GM23248 (cell line): ENCODE measurements at regions not wholly inside any gene's neighbourhood (a gene's known extent, or its start where the extent isn't known, plus 50 kb on each side); places are given as distances from the start of the nearest gene placed in this dataset.

Experiments used
- DNase-seq: peaks from one replicate; pipeline ENCODE4 v3.0.0-alpha.2; 2015
- H2AFZ ChIP-seq: fragments of 200-600 bp; sonication (generic); 2 replicates; pipeline ENCODE4 v1.6.1; 2016; ENCODE audit warnings: antibody characterized with exemption
- H3F3A ChIP-seq: fragments of 200-600 bp; sonication (generic); 2 replicates; pipeline ENCODE4 v1.6.1; 2016; ENCODE audit warnings: mild to moderate bottlenecking, antibody characterized with exemption, mixed run types; ENCODE audit not compliant: insufficient read depth
- H3K27ac ChIP-seq: fragments of 200-600 bp; sonication (generic); 2 replicates; pipeline ENCODE4 v1.5.1; 2016; ENCODE audit warnings: mild to moderate bottlenecking
- H3K27me3 ChIP-seq: fragments of 200-600 bp; sonication (generic); replicated peaks from 2 replicates; pipeline ENCODE4 v1.6.1; 2016; ENCODE audit warnings: mild to moderate bottlenecking; ENCODE audit not compliant: insufficient read depth
- H3K36me3 ChIP-seq: fragments of 200-600 bp; sonication (generic); 2 replicates; pipeline ENCODE4 v1.6.1; 2016; ENCODE audit warnings: low read depth, mild to moderate bottlenecking
- H3K4me1 ChIP-seq: fragments of 200-600 bp; sonication (generic); 2 replicates; pipeline ENCODE4 v1.6.1; 2016; ENCODE audit warnings: mild to moderate bottlenecking; ENCODE audit not compliant: insufficient read depth
- H3K4me2 ChIP-seq: fragments of 200-600 bp; sonication (generic); one replicate; pipeline ENCODE4 v1.6.1; 2016; ENCODE audit warnings: mild to moderate bottlenecking; ENCODE audit not compliant: unreplicated experiment
- H3K4me3 ChIP-seq: fragments of 200-600 bp; sonication (generic); 2 replicates; pipeline ENCODE4 v1.5.1; 2016; ENCODE audit warnings: mild to moderate bottlenecking
- H3K79me2 ChIP-seq: fragments of 200-600 bp; sonication (generic); 2 replicates; pipeline ENCODE4 v1.6.1; 2016; ENCODE audit warnings: mild to moderate bottlenecking; ENCODE audit not compliant: insufficient read depth
- H3K9ac ChIP-seq: fragments of 200-600 bp; sonication (generic); 2 replicates; pipeline ENCODE4 v1.6.1; 2016; ENCODE audit warnings: mild to moderate bottlenecking
- H3K9me2 ChIP-seq: fragments of 200-600 bp; sonication (generic); 2 replicates; pipeline ENCODE4 v1.6.1; 2016; ENCODE audit warnings: mixed run types, mild to moderate bottlenecking, moderate library complexity; ENCODE audit not compliant: insufficient read depth
- H3K9me3 ChIP-seq: fragments of 200-600 bp; sonication (generic); one replicate; pipeline ENCODE4 v1.6.1; 2017; ENCODE audit warnings: low read depth
- H4K20me1 ChIP-seq: fragments of 200-600 bp; sonication (generic); 2 replicates; pipeline ENCODE4 v1.6.0; 2016; ENCODE audit not compliant: insufficient read depth
- EZH2 ChIP-seq: fragments of 200-600 bp; sonication (generic); IDR thresholded peaks from 2 replicates; pipeline ENCODE4 v1.6.1; 2018; ENCODE audit warnings: antibody characterized with exemption, mild to moderate bottlenecking; ENCODE audit not compliant: insufficient read depth, poor library complexity, severe bottlenecking
- EZH2phosphoT487 ChIP-seq: fragments of 200-600 bp; sonication (generic); IDR thresholded peaks from 2 replicates; pipeline ENCODE4 v1.6.1; 2018; ENCODE audit warnings: antibody characterized with exemption, moderate library complexity, mild to moderate bottlenecking, low read depth; ENCODE audit not compliant: insufficient read depth
- WGBS, 2 experiments: methylation state at CpG; one replicate each; pipeline ENCODE4 v1.1.6; 2015 to 2017; ENCODE audit warnings: low lambda C conversion rate in 2 of 2, low coverage in 1 of 2; ENCODE audit errors: missing lambda C conversion rate in 2 of 2; 5-methylcytosine and 5-hydroxymethylcytosine counted together
- in situ Hi-C: fragments of 300-500 bp; cut with MboI; formaldehyde crosslinking; loops from 2 replicates; pipeline ENCODE4 v1.15.0; 2020

- Histone ChIP-seq H2AFZ (no peak overlapping the region), H4K20me1 (no peaks in the 10 kb centered on the region), H3K4me1 (no peaks in the 10 kb centered on the region), H3K36me3 (no peaks in the 10 kb centered on the region), H3K27me3 (no peaks in the 10 kb centered on the region), H3K9me2 (no peaks in the 10 kb centered on the region), H3F3A (no peaks in the 10 kb centered on the region), H3K27ac (no peak overlapping the region), H3K79me2 (no peaks in the 10 kb centered on the region), H3K4me3 (no peak overlapping the region), H3K9ac (no peak overlapping the region), H3K4me2 (no peak overlapping the region), H3K9me3 (peaks cover under 1% of the 10 kb centered on the region)
- DNase-seq, result no peak
- WGBS, 2 experiments, result 52 to 61% methylated on average over 2 of the region's 2 CpGs
- in situ Hi-C loops, result no loop called here
- TF ChIP-seq EZH2phosphoT487 (no peak), EZH2 (no peak)
Observed at GRCh38 chr3:95476534-95476933, 1337.9 kb upstream of the EPHA6 start.

- TF ChIP-seq EZH2, result no peak
- TF ChIP-seq EZH2phosphoT487, result no peak
- H3K4me2 ChIP-seq, result no peak overlapping the region
- H3K4me3 ChIP-seq, result no peak overlapping the region
- no peaks in the 10 kb centered on the region for H3K36me3 ChIP-seq
- H4K20me1 ChIP-seq, result no peaks in the 10 kb centered on the region
- no peaks in the 10 kb centered on the region for H3K27me3 ChIP-seq
- H3K4me1 ChIP-seq, result no peaks in the 10 kb centered on the region
- no peaks in the 10 kb centered on the region for H3K9me3 ChIP-seq
- WGBS, 2 experiments, result 0 to 3% methylated on average over 1 of the region's 1 CpG
- H3K9me2 ChIP-seq, result no peaks in the 10 kb centered on the region
- no peaks in the 10 kb centered on the region for H3F3A ChIP-seq
- in situ Hi-C loops, result no loop called here
- no peak overlapping the region for H3K9ac ChIP-seq
- H3K27ac ChIP-seq, result no peak overlapping the region
- no peak overlapping the region for H2AFZ ChIP-seq
- no peaks in the 10 kb centered on the region for H3K79me2 ChIP-seq
- DNase-seq, result no peak
Observed at GRCh38 chr3:95506174-95506573, 1308.2 kb upstream of the EPHA6 start.

DNA sequence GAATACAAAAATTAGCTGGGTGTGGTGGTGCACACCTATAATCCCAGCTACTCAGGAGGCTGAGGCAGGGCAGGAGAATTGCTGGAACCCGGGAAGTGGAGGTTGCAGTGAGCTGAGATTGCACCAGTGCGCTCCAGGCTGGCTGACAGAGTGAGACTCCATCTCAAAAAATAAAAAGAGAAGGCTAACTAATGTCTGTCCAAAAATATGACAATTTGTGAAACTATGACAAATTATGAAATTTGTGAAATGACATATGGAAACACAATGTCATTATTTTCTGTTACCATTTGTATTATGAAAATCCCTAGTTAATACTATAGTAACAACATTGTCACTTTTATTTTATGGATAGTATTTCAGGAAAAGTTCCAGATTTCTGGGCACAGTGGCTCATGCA is 1306.3 kb upstream of the EPHA6 start:
- H3K4me1 ChIP-seq, result no peaks in the 10 kb centered on the region
- H3K9me3 ChIP-seq, result peaks cover 3% of the 10 kb centered on the region
- in situ Hi-C loops, result no loop called here
- WGBS, 2 experiments, result 24 to 35% methylated on average over 2 of the region's 2 CpGs
- no peaks in the 10 kb centered on the region for H3K79me2 ChIP-seq
- H3K9ac ChIP-seq, result no peak overlapping the region
- TF ChIP-seq EZH2, result no peak
- TF ChIP-seq EZH2phosphoT487, result no peak
- no peak overlapping the region for H2AFZ ChIP-seq
- H3F3A ChIP-seq, result no peaks in the 10 kb centered on the region
- no peak overlapping the region for H3K4me3 ChIP-seq
- H3K36me3 ChIP-seq, result no peaks in the 10 kb centered on the region
- H4K20me1 ChIP-seq, result no peaks in the 10 kb centered on the region; the same call in 1 of the 2 replicates
- no peak overlapping the region for H3K27ac ChIP-seq
- H3K27me3 ChIP-seq, result no peaks in the 10 kb centered on the region
- no peak overlapping the region for H3K4me2 ChIP-seq
- DNase-seq, result no peak
- H3K9me2 ChIP-seq, result no peaks in the 10 kb centered on the region

GRCh38 chr3:95511828-95512227 is 1302.6 kb upstream of the EPHA6 start:
- Histone ChIP-seq H3K9me3 (peaks cover 3% of the 10 kb centered on the region), H3K36me3 (no peaks in the 10 kb centered on the region), H3K4me3 (no peak overlapping the region), H3F3A (no peaks in the 10 kb centered on the region), H3K27me3 (no peaks in the 10 kb centered on the region), H3K4me1 (no peaks in the 10 kb centered on the region), H2AFZ (no peak overlapping the region), H3K9ac (no peak overlapping the region), H3K27ac (no peak overlapping the region), H3K4me2 (no peak overlapping the region), H4K20me1 (no peaks in the 10 kb centered on the region; the same call in 1 of the 2 replicates), H3K9me2 (no peaks in the 10 kb centered on the region), H3K79me2 (no peaks in the 10 kb centered on the region)
- DNase-seq, result no peak
- no peak for TF ChIP-seq EZH2phosphoT487
- in situ Hi-C loops, result no loop called here
- WGBS, 2 experiments, result 22 to 38% methylated on average over 1 of the region's 1 CpG

DNA sequence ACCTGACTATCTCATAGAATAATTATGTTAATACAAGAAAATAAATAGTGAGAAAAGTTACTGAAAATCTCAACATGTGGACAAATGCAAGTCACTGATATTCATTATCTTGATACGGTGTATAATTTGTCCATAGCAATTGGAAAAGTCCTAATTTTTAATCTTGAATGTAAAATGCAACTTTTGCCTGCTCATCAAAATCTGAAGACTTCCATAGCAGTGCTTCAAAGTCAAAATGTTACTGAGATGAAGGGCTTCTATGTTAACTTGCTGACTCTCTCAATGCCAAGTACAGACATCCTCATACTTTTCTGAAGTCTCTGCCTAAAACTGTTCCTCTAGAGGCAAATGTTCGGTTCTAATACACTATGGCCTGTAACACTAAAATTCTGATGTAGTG is 1300.1 kb upstream of the EPHA6 start:
- TF ChIP-seq EZH2phosphoT487 (no peak), EZH2 (no peak)
- no peak overlapping the region for H3K4me2 ChIP-seq
- 27 to 32% methylated on average over 2 of the region's 2 CpGs for WGBS, 2 experiments
- DNase-seq, result no peak
- H3K9ac ChIP-seq, result no peak overlapping the region
- H3K27me3 ChIP-seq, result no peaks in the 10 kb centered on the region
- H3K36me3 ChIP-seq, result no peaks in the 10 kb centered on the region
- no peaks in the 10 kb centered on the region for H3K9me2 ChIP-seq
- H3K27ac ChIP-seq, result no peak overlapping the region
- no peaks in the 10 kb centered on the region for H3K4me1 ChIP-seq
- H3K79me2 ChIP-seq, result no peaks in the 10 kb centered on the region
- H3K9me3 ChIP-seq, result peaks cover 3% of the 10 kb centered on the region
- no peaks in the 10 kb centered on the region; the same call in 1 of the 2 replicates for H4K20me1 ChIP-seq
- no peaks in the 10 kb centered on the region for H3F3A ChIP-seq
- no peak overlapping the region for H2AFZ ChIP-seq
- in situ Hi-C loops, result no loop called here
- no peak overlapping the region for H3K4me3 ChIP-seq
